ENCODE measurements at regions not wholly inside any gene's neighbourhood (a gene's known extent, or its start where the extent isn't known, plus 50 kb on each side); places are given as distances from the start of the nearest gene placed in this dataset.

GRCh38 chr3:26004172-26004571, 214.3 kb downstream of the OXSM start:
- H3K27ac ChIP-seq (ENCODE audit: insufficient read depth, low read depth, low read length) = no peak overlapping the region
- TF ChIP-seq, protein P1, sequence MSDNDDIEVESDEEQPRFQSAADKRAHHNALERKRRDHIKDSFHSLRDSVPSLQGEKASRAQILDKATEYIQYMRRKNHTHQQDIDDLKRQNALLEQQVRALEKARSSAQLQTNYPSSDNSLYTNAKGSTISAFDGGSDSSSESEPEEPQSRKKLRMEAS (IDR thresholded peaks at IDR 0.05; ENCODE audit: insufficient read depth, insufficient read length) = no peak
- TF ChIP-seq POLR2A (IDR thresholded peaks at IDR 0.05; ENCODE audit: low read depth, low read length) (no peak), EZH2 (IDR thresholded peaks at IDR 0.05; ENCODE audit: borderline replicate concordance, low read depth, low read length, severe bottlenecking) (no peak), POLR2AphosphoS5 (IDR thresholded peaks at IDR 0.05; ENCODE audit: insufficient read depth, low read depth, low read length) (no peak), MYC (IDR thresholded peaks at IDR 0.05; ENCODE audit: low read depth, low read length) (no peak), JUN (IDR thresholded peaks at IDR 0.05; ENCODE audit: borderline replicate concordance, insufficient read depth, insufficient read length, low read depth) (no peak), CTCF (IDR thresholded peaks at IDR 0.05; ENCODE audit: extremely low read depth in 1 of 2, insufficient read depth in 1 of 2, low read depth in 1 of 2, low read length in 2 of 2) (no peak), FOS (IDR thresholded peaks at IDR 0.05; ENCODE audit: borderline replicate concordance, insufficient read depth, low read length) (no peak)
- intact Hi-C loops (cut with micrococcal nuclease) = no loop called here
- H3K27me3 ChIP-seq (ENCODE audit: control insufficient read depth in 2 of 2, insufficient read depth in 2 of 2, low read length in 2 of 2) = no peaks in the 10 kb centered on the region
- CTCF ChIA-PET = no interaction called here
- POLR2A ChIA-PET = no interaction called here
- no peak overlapping the region for H3K4me2 ChIP-seq (ENCODE audit: insufficient read depth, low read length)
- FAIRE-seq (no peak), DNase-seq (ENCODE audit: low read depth, low spot score) (no peak)
- no peak overlapping the region for H3K9ac ChIP-seq (replicated peaks; ENCODE audit: extremely low read depth, insufficient read depth, low read length)
- no peak overlapping the region for H2AFZ ChIP-seq (ENCODE audit: low read depth, low read length)
- no peaks in the 10 kb centered on the region for H3K9me3 ChIP-seq (replicated peaks; ENCODE audit: control insufficient read depth, insufficient read depth, low read length)
- no peaks in the 10 kb centered on the region for H3K9me1 ChIP-seq (replicated peaks; ENCODE audit: control insufficient read depth, extremely low read depth, insufficient read depth, low read length)
- no peaks in the 10 kb centered on the region for H3K79me2 ChIP-seq (ENCODE audit: control insufficient read depth, insufficient read depth, low read length)
- H3K4me1 ChIP-seq (ENCODE audit: control insufficient read depth, extremely low read depth, insufficient read depth, low read length) = no peaks in the 10 kb centered on the region
- no peaks in the 10 kb centered on the region for H3K36me3 ChIP-seq (ENCODE audit: control insufficient read depth in 2 of 2, extremely low read depth in 1 of 2, insufficient read depth in 2 of 2, low read length in 2 of 2)
- no peak overlapping the region for H3K4me3 ChIP-seq (replicated peaks in 1 of 3; ENCODE audit: insufficient read depth in 1 of 3, low read depth in 1 of 3, low read length in 3 of 3)
- dilution Hi-C loops (cut with MboI; ENCODE audit: extremely low pct_ligation_motif_present, low sequenced_read_pairs) = no loop called here
- no peaks in the 10 kb centered on the region for H4K20me1 ChIP-seq (replicated peaks; ENCODE audit: control insufficient read depth, extremely low read depth, insufficient read depth, low read length)
- BruUV-seq (replicated peaks) = no TSS peak

Measured in endothelial cell of umbilical vein (primary cell).